GM19043 (cell line): ENCODE measurements at regions not wholly inside any gene's neighbourhood (a gene's known extent, or its start where the extent isn't known, plus 50 kb on each side); places are given as distances from the start of the nearest gene placed in this dataset.

ENCODE experiments used
- ATAC-seq: cut with Tn5 transposase; IDR thresholded peaks from one replicate; pipeline ENCODE4 v1.9.1; 2021; ENCODE audit warnings: low read depth; ENCODE audit not compliant: unreplicated experiment

DNA sequence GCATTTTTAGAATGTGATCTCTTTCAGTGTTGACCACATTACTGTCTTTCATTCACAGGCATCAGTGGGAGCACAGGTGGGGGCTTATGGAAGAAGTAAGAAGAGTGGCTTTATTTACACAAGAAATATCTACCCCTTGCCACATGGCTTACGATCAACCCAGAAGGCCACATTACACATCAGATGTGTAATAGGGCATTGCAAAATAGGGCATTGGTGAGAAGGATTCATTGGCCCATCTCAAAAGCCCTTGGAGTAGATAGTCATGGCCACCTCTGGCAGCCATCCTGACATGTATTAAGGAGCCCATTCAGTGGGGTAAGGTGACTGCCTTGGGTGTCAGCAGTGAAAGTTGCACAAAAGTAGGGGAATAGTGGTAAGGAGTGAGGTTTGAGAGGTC, 97.5 kb downstream of the MAFB start:
- ATAC-seq, result no peak

DNA sequence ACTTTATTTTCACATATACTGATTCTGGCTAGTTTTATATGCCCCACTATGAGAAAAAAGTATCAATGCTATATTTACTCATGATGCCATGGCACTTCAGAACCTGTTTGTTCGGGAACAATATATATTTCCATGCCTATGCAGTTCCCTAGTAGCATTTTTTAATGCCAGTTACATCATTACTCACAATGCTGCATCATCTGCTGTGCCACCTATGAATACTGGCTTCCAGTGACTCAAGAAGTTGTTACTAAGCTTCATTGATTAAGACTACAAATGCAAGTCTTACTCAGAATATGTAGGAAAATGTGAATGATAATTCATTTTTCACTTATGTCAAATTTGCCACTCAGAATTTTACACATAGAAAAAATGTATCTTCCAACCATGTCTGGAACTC, 97.9 kb downstream of the MAFB start:
- ATAC-seq, result no peak

DNA sequence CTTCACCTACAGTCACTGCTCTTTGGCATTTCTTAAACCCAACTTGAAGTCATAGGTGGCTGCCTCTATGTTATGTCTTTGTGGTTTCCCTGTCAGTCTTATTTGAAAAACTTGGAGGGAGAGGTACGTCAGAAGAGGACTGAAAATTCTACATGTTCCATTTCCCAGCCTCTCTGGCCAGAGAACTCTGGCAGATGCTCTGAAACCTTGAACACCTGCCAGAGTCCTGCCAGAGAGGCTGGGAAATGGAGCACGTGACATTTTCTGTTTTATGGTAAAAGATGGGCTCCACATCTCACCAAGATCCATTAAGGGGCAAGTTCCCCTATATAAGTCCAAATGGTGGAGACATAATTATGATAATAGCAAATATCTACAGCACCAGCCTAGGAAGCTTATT, 99.5 kb downstream of the MAFB start:
- no peak for ATAC-seq

DNA sequence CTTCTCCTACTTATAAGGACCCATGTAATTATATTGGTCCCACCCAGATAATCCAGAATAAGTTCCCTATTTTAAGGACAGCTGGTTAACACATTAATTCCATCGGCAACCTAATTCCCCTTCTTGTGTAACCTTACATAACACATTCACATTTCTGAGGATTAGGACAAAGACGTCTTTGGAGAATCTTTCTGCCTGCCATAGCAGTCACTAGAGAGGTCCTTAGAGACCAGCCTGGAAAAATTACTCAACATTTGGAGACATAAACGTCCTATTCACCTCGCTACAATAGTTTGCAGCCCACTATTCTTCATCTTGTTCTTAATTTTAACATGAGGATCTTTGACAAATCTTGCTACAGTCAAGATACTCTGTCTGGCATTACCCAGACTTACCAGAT, 100.1 kb downstream of the MAFB start:
- ATAC-seq, result no peak

DNA sequence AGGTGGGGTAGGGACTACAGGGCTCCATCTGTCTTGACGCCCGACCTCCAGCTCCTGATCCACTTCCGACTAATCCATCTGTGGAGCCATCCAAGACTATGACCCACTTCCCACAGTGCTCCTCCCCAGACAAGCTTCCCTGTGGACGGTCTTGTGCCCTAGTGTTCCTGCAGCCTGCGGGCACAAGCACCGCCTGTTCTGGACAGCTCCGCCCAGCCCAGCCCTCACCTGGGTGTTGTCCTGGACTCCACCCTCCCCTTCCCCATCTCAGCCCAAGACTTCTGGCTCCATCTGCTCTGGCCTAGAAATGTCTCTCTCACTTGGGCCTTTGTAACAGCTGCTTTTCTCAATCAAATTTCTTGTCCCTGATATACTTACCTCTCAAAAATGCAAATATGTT, 102.0 kb downstream of the MAFB start:
- no peak for ATAC-seq

DNA sequence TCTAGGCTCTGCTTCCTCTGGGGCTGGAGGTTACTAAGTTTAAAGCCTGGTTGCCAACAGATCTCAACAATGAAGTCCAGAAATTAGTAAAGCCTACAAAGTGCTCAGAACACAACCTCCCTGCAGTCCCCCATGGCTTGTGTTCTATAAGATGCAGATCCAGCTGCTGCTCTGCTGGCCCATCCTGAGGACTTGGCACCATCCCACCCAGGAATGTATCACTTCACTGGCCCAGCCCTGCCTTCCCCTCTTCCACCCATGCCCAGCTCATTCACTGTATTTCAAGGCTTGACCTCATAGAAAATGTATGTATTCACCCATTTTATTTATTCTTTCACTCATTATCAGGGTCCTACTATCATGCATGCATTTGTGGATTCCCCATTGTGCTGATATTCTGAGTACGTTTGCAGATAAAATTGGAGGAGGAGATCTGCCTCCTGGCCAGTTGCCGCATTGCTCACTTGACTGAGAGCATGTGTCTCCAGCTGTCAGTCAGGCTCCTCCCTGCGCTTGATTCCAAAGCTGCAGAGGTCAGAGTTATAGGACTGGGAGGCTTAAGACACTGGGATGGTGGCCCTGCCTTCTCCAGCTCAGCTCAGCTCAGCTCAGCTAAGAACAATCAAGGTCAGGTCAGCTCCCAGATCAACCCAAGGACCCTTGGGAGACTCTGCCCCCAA, 104.8 kb downstream of the MAFB start:
- no peak for ATAC-seq

DNA sequence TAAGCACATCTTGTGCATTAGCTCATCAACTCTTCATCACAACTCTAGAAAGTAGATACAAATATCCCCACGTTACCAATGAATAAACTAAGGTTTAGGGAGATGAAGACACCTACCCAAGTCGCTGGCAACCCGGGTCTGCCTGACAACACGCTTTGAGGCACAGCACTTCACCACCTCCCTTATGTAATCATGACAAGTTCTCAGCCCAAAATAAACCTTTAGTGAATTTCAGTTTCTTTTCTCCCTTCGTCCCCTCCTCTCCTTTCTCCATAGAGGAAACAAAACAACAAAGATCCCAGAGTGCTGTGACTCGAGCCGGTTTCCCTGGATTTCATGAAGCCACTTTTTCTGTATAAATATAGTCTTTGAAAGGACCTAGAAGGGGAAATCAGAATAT, 105.4 kb downstream of the MAFB start:
- ATAC-seq, result no peak

DNA sequence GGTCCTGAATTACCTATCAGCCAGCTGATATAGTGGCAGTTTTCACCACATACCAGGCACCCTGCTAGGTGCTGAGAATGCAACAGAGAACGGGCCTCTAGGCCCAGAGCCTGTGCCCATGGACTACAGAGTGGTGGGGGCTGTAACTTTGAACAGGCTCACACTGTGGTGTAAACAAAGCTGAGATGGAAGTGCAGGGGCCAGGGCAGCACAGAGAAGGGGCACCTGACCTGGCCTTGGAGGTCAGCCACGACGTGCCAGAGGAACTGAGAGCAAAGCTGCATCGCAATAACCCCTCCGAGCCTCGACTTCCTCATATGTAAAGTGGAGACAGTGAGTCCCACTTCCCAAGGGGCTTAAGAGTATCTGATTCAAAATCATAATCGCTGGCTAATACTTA, 105.8 kb downstream of the MAFB start:
- no peak for ATAC-seq

DNA sequence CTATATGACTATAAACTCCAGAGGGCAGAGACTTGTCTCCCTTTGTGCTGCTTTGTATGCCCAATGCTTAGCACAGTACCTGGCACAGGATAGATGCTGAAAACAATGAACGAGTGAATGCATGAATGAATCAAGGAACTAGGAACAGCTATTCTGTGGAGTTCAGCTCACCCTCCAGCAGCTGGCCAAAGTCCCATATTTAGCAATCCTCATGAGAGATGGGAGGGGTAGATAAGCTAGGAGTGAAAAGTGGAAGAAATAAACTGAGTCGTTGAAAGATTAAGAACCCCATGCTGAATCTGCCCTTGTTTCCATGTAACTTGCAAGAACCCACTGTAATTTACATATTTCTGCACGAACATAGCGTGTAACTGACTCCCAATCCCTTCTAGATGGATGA, 106.5 kb downstream of the MAFB start:
- ATAC-seq, result no peak

DNA sequence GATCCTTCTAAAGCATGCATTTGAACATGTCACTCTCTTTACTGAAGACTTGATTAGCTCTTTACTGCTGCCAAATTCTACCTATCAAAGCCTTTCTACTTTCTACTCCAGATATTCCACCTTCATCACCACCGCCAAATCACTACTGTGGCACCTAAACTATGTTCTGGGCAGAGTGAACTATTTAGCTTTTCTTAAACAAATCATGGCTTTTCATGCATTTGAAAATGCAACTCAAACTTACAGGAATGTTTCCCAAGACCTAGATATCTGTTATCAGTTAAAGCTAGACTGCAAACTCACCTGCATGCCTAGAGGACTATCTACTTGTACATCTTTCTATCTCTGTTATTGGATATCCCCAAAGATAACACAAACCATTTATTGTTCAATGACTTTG, 109.3 kb downstream of the MAFB start:
- no peak for ATAC-seq

DNA sequence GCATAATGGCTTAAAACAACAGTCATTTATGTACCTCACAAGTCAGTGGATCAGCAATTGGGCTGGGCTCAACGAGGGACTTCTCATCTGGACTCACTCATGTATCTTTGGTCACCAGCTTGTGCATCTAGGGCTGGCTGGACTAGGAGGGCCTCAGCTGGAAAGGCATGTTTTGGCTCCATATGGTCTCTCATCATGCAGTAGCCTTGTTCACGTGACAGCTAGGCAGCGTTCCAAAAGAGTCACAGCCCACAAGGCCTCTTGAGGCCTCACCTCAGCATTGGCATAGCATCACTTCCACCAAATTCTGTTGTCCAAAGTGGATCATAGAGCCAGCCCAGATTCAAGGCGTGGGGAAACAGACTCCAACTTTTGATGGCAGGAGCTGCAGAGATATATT, 110.1 kb downstream of the MAFB start:
- no peak for ATAC-seq

DNA sequence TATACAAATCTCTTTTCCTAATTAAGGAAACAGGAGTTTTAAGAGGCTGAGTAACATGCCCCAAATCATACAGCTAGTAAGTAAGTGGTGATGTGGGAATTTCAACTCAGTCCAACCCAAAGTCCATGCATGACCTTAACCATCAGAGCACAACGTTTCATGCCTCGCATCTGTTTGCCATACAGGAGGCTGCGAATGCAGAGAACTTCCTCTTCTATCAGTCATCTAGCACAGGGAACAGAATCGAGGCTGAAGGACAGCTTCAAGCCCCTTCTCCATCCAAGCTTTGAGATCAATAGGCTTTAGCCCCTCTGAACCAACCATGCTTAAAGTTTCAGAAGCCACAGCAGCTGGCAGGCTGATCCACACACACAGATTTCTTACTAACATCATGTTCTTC, 113.2 kb downstream of the MAFB start:
- no peak for ATAC-seq

DNA sequence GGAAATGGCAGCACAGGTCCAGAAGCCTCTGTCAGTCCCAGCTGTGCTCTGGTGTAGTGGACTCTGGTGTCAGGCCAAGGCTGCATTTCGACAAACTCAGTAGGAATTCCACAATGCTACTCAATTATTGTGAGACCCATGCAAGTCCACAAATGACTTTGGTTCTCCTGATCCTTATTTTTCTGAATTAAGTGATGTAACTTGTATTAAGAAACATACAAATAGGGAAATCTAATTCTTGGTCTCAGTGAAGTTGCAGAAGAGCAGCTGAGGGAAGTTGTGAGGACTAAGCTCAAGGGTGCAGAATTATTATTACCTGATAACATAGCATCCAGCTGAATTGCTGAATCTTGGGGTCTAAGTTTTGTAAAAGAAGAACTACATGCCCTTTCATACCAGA, 116.8 kb downstream of the MAFB start:
- no peak for ATAC-seq

DNA sequence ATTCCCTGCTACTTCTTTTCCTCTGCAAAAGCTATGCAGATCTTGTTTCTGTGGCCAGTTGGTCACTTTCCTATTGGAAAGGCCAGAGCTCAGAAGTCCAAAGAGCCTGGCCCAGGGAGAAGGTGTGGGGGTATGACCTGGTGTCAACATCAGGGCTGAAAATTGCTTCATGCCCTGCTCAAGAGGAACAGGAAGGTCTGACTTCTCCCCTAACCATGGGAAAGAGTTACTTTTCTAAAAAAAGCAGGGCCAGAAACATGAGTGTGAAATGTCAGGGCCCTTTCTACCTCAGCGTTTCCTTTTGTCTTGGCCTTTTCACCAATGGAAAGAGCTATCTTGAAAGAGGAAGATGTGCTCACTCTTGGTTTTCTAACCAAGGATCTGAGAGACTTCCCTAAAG, 117.4 kb downstream of the MAFB start:
- no peak for ATAC-seq

DNA sequence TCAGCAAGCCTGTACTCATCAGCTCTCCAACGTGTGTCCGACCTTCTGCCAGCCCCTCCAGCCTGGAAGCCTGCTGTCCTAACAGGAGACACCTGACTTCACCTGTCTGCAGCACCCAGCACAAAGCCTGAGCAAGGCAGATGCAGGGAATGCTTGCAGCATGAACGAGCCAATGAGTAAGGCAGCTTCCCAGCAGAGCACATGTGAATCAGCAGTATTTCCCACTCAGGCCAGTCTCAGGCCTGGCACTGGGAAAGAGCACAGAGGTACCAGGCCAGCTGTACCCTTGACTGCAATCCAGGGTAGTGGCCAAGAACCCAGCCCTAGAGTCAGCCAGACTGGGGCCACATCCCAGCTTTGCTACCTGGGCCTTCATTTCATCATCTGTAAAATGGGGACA, 120.8 kb downstream of the MAFB start:
- no peak for ATAC-seq

DNA sequence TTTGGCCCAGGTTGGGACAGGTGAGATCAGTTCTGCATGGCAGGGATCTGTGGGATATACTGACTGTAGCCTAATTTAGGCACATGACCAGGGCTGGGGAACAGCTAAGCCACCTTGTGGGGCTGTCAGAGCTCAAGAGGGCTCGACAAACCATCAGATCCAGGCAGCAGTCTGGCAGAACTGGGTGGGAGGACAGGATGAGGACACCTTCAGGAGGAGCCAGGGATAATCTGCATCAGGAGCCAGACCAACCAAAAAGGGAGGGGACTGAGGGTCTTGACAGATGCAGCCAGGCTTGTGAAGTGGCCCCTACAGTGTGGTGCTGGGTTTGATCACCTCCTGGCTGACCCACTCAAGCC, 123.4 kb downstream of the MAFB start:
- ATAC-seq, result no peak

DNA sequence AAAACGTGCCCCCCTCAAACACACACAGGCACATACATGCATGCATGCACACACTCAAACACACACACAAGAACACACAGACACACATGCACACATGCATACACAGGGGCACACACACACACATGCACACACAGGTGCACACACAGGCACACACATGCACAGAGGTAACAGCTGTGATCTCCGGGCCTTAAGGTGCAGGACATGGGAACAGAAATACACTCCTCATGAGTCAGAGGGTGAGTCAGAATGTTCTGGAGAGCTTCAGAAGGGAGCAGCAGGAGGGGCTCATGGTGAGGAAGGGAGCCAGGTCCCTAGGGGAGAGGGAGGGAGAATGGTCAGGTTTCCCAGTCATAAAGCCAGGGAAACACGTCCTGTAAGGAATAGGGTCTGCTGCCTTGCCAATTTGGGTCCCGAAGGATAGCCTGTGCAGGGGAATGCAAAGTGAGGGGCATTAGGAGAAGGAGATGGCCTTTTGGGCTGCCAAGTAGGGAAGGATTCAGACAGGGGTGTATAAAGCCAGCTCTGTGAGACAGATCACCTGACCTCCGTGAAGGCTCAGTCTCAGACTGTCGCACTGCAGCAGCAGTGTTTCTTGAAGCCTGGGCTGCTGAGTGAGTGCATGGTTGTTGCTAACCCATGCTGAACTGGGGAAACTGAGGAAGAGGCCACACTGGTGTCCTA, 123.9 kb downstream of the MAFB start:
- ATAC-seq, result no peak

DNA sequence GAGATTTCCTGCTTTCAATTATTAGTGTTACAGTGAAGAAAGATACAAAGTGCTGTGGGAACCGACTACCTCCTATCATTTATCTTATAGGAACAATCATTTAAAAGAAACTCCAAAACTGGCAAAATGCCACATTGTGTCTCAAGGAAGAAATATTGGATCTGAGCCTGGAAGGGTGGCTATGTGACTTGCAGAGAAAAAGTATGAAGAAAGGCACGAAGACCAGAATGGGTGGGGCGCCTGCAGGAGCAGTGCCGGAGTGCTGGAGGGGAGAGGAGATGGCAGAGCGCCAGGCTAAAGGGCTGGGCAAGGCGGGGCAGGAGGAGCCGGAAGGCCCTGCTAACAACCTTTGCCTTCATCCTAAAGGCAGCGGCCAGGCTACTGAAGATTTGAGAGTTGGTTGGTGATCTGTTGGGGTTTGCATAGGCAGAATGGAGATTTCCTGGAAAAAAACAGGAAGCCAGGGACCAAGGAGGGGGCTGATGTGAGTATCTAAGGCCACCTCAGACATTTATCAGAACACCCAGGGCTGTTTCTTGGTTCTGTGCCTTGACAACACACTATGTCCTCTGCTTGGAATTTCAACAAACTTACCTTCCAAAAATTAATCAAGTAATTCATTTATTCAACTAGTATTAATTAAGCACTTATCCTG, 125.6 kb downstream of the MAFB start:
- ATAC-seq, result no peak

DNA sequence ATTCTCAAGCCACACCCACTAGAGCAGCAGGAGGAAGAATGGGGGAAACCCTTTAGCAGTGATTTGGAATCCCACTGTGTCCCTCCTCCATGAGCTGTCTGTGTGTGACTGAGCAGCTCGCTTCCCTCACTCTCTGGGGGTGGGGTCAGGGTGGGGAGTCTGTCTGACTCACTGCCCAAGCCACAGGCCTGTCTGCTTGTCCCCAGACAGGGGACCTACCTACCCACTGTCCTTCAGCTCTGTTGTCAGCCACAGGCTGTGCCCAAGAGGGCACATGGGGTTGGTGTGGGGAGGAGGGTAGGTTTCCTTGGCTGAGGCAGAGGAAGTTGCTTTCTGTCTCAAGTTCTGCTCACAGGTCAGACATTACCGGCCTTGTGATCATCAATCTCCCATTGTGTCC, 127.0 kb downstream of the MAFB start:
- no peak for ATAC-seq

DNA sequence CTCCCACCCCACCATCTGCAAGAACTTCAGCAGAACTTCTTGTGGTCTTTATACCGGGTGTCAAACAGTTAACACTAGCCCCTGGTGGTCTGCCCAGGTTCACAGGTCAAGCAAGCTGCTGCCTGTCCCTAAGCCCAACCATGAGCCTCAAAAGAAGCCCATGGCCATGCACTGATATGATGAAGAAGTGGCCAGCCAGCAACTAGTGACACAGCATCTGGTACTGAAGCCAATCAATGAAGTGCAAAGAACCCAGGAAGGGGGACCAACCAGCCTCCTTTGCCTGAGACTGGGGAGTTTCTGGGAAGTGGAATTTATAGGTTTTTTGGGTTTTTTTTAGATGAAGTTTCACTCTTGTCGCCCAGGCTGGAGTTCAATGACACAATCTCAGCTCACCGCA, 127.8 kb downstream of the MAFB start:
- no peak for ATAC-seq

DNA sequence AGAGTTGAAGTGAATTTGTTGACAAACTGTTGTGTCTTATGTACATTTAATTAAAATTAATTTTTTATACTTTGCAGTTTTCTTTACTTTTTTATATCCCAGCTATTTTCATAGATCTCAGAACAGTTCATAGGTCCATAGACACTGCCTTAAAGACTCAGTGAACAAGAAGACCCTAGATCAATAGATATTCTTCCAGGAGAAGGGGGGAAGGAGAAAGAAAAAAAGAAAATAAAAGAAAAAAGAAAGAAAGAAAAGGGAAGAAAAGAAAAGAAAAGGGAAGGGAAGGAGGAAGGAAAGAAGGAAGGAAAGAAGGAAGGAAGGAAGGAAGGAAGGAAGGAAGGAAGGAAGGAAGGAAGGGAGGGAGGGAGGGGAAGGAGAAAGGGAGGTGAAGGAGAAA, 130.8 kb downstream of the MAFB start:
- no peak for ATAC-seq

DNA sequence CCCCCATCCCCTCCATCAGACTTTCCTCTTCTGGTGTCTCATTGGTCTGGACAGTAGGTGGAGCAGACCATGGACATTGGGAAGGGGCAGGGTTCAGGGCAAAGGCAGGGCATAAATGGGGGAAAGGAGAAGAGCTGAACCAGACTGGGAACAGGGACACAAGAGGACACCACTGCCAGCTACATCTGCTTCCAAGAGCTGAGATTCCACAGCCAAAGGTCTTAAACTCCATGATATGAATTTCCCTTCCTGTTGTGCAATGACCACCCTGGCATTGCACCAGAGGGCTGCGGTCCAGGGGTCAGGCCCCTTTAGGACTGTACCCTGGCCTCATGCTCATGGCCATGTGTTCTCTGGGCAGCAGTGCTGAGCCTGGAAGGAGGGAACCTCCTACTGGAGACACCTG, 137.9 kb downstream of the MAFB start:
- no peak for ATAC-seq
